SK-N-SH treated with all-trans-retinoic acid at 6 μM for 48 hours (cell line): ENCODE measurements at regions not wholly inside any gene's neighbourhood (a gene's known extent, or its start where the extent isn't known, plus 50 kb on each side); places are given as distances from the start of the nearest gene placed in this dataset.

Experiments
- ATAC-seq: fragments of 200-7000 bp; cut with Tn5 transposase; 3 replicates; pipeline ENCODE4 v1.9.1; 2020; ENCODE audit warnings: mild to moderate bottlenecking, moderate library complexity
- ARNTL ChIP-seq: fragments of 450-650 bp; formaldehyde crosslinking; IDR thresholded peaks from 2 replicates; pipeline ENCODE4 v1.5.0; 2020; ENCODE audit warnings: low read depth, mild to moderate bottlenecking, moderate library complexity, borderline replicate concordance
- BACH2 ChIP-seq: fragments of 250-450 bp; sonication (Bioruptor Pico); IDR thresholded peaks from 2 replicates; pipeline ENCODE4 v1.9.0; 2021; ENCODE audit warnings: mild to moderate bottlenecking, borderline replicate concordance
- CREB5 ChIP-seq: fragments of 250-450 bp; sonication (Bioruptor Pico); IDR thresholded peaks from 2 replicates; pipeline ENCODE4 v1.5.1; 2020; ENCODE audit warnings: low read depth, mild to moderate bottlenecking, moderate library complexity
- CSDC2 ChIP-seq: fragments of 250-450 bp; sonication (Bioruptor Pico); IDR thresholded peaks from 2 replicates; pipeline ENCODE4 v1.5.0; 2020; ENCODE audit warnings: mild to moderate bottlenecking, moderate library complexity
- ESRRG ChIP-seq: fragments of 250-450 bp; sonication (Bioruptor Pico); IDR thresholded peaks from 2 replicates; pipeline ENCODE4 v1.6.1; 2021; ENCODE audit warnings: mild to moderate bottlenecking
- GLIS3 ChIP-seq: fragments of 250-450 bp; sonication (Bioruptor Pico); IDR thresholded peaks from 2 replicates; pipeline ENCODE4 v1.5.0; 2020; ENCODE audit warnings: mild to moderate bottlenecking, moderate library complexity
- ISL1 ChIP-seq: fragments of 250-450 bp; sonication (Bioruptor Pico); IDR thresholded peaks from 2 replicates; pipeline ENCODE4 v2.1.2; 2022; ENCODE audit warnings: mild to moderate bottlenecking, moderate library complexity
- OSR1 ChIP-seq: fragments of 250-450 bp; sonication (Bioruptor Pico); IDR thresholded peaks from 2 replicates; pipeline ENCODE4 v1.8.0; 2022; ENCODE audit warnings: moderate library complexity, mild to moderate bottlenecking, inconsistent platforms
- PATZ1 ChIP-seq: fragments of 250-450 bp; sonication (Bioruptor Pico); IDR thresholded peaks from 2 replicates; pipeline ENCODE4 v1.8.0; 2020; ENCODE audit warnings: mild to moderate bottlenecking, moderate library complexity, borderline replicate concordance
- PPARA ChIP-seq: fragments of 250-450 bp; sonication (Bioruptor Pico); IDR thresholded peaks from 2 replicates; pipeline ENCODE4 v1.5.0; 2020; ENCODE audit warnings: mild to moderate bottlenecking, borderline replicate concordance
- RARB ChIP-seq: fragments of 250-450 bp; sonication (Bioruptor Pico); IDR thresholded peaks from 2 replicates; pipeline ENCODE4 v1.8.0; 2021; ENCODE audit warnings: mild to moderate bottlenecking, moderate library complexity
- TCF4 ChIP-seq: fragments of 250-450 bp; sonication (Bioruptor Pico); IDR thresholded peaks from 2 replicates; pipeline ENCODE4 v1.8.0; 2021; ENCODE audit warnings: mild to moderate bottlenecking, moderate library complexity, borderline replicate concordance
- TOX ChIP-seq: fragments of 250-450 bp; sonication (Bioruptor Pico); IDR thresholded peaks from 2 replicates; pipeline ENCODE4 v1.8.0; 2021; ENCODE audit warnings: mild to moderate bottlenecking, moderate library complexity, borderline replicate concordance
- TSHZ2 ChIP-seq: fragments of 250-450 bp; sonication (Bioruptor Pico); IDR thresholded peaks from 2 replicates; pipeline ENCODE4 v1.5.0; 2020; ENCODE audit warnings: mild to moderate bottlenecking, moderate library complexity
- ZC3H10 ChIP-seq: fragments of 250-450 bp; sonication (Bioruptor Pico); IDR thresholded peaks from 2 replicates; pipeline ENCODE4 v1.5.1; 2021; ENCODE audit warnings: mild to moderate bottlenecking, moderate library complexity
- ZFP3 ChIP-seq: fragments of 250-450 bp; sonication (Bioruptor Pico); IDR thresholded peaks from 2 replicates; pipeline ENCODE4 v1.5.0; 2020; ENCODE audit warnings: mild to moderate bottlenecking, moderate library complexity
- ZFP30 ChIP-seq: fragments of 450-650 bp; formaldehyde crosslinking; IDR thresholded peaks from 2 replicates; pipeline ENCODE4 v1.5.0; 2022; ENCODE audit warnings: mild to moderate bottlenecking, moderate library complexity
- ZNF565 ChIP-seq: fragments of 450-650 bp; formaldehyde crosslinking; conservative IDR thresholded peaks from 2 replicates; pipeline ENCODE4 v1.5.0; 2020; ENCODE audit warnings: low read depth, mild to moderate bottlenecking, moderate library complexity
- ZNF70 ChIP-seq: fragments of 450-650 bp; formaldehyde crosslinking; IDR thresholded peaks from 2 replicates; pipeline ENCODE4 v1.5.0; 2020; ENCODE audit warnings: mild to moderate bottlenecking, moderate library complexity
- ZNF8 ChIP-seq: fragments of 450-650 bp; formaldehyde crosslinking; IDR thresholded peaks from 2 replicates; pipeline ENCODE4 v1.5.0; 2020; ENCODE audit warnings: mild to moderate bottlenecking, moderate library complexity
- TF ChIP-seq, protein P1 (sequence below): fragments of 250-450 bp; sonication (Bioruptor Pico); IDR thresholded peaks from 2 replicates; pipeline ENCODE4 v1.8.0; 2021; ENCODE audit warnings: low read depth, mild to moderate bottlenecking, moderate library complexity, borderline replicate concordance
- TF ChIP-seq, protein P2 (sequence below): fragments of 250-450 bp; sonication (Bioruptor Pico); IDR thresholded peaks from 2 replicates; pipeline ENCODE4 v1.5.1; 2021; ENCODE audit warnings: mild to moderate bottlenecking, moderate library complexity

GRCh38 chr2:5444854-5445253, 247.3 kb upstream of the SOX11 start:
- TF ChIP-seq TCF4 (CRISPR knock-in tag) (no peak), PPARA (CRISPR knock-in tag) (no peak), ZNF70 (CRISPR knock-in tag) (no peak), CSDC2 (no peak), ZFP3 (CRISPR knock-in tag) (no peak), GLIS3 (CRISPR knock-in tag) (no peak), ESRRG (no peak), RARB (CRISPR knock-in tag) (no peak), ISL1 (CRISPR knock-in tag) (no peak), BACH2 (CRISPR knock-in tag) (no peak), ARNTL (CRISPR knock-in tag) (no peak), ZFP30 (no peak), TSHZ2 (CRISPR knock-in tag) (no peak), OSR1 (CRISPR knock-in tag) (no peak), ZNF565 (CRISPR knock-in tag) (no peak), PATZ1 (no peak)
- TF ChIP-seq, protein P1, sequence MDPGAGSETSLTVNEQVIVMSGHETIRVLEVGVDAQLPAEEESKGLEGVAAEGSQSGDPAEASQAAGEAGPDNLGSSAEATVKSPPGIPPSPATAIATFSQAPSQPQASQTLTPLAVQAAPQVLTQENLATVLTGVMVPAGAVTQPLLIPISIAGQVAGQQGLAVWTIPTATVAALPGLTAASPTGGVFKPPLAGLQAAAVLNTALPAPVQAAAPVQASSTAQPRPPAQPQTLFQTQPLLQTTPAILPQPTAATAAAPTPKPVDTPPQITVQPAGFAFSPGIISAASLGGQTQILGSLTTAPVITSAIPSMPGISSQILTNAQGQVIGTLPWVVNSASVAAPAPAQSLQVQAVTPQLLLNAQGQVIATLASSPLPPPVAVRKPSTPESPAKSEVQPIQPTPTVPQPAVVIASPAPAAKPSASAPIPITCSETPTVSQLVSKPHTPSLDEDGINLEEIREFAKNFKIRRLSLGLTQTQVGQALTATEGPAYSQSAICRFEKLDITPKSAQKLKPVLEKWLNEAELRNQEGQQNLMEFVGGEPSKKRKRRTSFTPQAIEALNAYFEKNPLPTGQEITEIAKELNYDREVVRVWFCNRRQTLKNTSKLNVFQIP = no peak
- TF ChIP-seq, protein P2, sequence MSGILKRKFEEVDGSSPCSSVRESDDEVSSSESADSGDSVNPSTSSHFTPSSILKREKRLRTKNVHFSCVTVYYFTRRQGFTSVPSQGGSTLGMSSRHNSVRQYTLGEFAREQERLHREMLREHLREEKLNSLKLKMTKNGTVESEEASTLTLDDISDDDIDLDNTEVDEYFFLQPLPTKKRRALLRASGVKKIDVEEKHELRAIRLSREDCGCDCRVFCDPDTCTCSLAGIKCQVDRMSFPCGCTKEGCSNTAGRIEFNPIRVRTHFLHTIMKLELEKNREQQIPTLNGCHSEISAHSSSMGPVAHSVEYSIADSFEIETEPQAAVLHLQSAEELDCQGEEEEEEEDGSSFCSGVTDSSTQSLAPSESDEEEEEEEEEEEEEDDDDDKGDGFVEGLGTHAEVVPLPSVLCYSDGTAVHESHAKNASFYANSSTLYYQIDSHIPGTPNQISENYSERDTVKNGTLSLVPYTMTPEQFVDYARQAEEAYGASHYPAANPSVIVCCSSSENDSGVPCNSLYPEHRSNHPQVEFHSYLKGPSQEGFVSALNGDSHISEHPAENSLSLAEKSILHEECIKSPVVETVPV = no peak
- ATAC-seq = no peak

DNA sequence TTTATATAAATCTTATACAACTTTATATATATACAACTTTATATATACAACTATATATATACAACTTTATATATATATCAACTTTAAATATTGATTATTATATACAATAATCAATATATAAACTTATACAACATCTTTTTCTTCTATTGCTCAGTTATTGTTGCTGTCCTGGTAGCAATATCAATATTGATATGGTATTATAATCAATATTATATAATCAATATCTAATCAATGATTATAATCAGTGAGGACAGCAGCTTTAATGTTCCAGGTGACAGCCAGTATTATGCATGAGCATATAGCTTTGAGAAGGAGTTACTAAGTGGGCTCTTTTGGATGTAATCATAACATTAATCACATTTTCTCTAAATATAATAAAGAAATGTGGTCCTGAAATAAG, 242.3 kb upstream of the SOX11 start:
- TF ChIP-seq RARB (CRISPR knock-in tag) = no peak
- TF ChIP-seq PPARA (CRISPR knock-in tag) = no peak
- no peak for TF ChIP-seq CSDC2
- TF ChIP-seq OSR1 (CRISPR knock-in tag) = no peak
- TF ChIP-seq TOX (CRISPR knock-in tag) = no peak
- TF ChIP-seq ZC3H10 (CRISPR knock-in tag) = no peak
- TF ChIP-seq, all 23 proteins: peak for 0
- ATAC-seq = no peak

- no peak for ATAC-seq
- TF ChIP-seq TOX (CRISPR knock-in tag) (no peak), PPARA (CRISPR knock-in tag) (no peak), ZNF565 (CRISPR knock-in tag) (no peak), ZNF8 (CRISPR knock-in tag) (no peak), OSR1 (CRISPR knock-in tag) (no peak), TSHZ2 (CRISPR knock-in tag) (no peak), ESRRG (no peak), CREB5 (CRISPR knock-in tag) (no peak), ZFP30 (no peak), RARB (CRISPR knock-in tag) (no peak), ISL1 (CRISPR knock-in tag) (no peak)
- TF ChIP-seq, protein P1 = no peak
Observed at GRCh38 chr2:5453220-5454050, 238.7 kb upstream of the SOX11 start.
